Renal pelvis (tissue), 1 donor: ENCODE measurements at regions not wholly inside any gene's neighbourhood (a gene's known extent, or its start where the extent isn't known, plus 50 kb on each side); places are given as distances from the start of the nearest gene placed in this dataset.
"Not testable (repeated sequence)": the region's sequence is repeated elsewhere in the genome, so short reads cannot be mapped to it uniquely, and the experiment has no call there.

ENCODE experiments used
- DNase-seq: peaks from one replicate; pipeline ENCODE4 v3.0.0-alpha.2; 2013

DNA sequence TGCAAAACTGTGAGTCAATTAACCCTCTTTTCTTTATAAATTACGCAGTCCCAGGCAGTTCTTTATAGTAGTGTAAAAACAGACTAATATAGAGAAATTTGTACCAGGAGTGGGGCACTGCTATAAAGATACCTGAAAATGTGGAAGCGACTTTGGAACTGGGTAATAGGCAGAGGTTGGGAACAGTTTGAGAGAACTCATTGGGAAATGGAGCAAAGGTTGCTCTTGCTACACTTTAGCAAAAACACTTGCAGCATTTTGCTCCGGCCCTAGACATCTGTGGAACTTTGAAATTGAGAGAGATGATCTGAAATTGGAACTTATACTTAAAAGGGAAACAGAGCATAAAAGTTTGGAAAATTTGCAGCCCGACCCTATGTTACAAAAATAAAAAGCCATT is 810.9 kb downstream of the LTN1 start:
- no peak for DNase-seq

DNA sequence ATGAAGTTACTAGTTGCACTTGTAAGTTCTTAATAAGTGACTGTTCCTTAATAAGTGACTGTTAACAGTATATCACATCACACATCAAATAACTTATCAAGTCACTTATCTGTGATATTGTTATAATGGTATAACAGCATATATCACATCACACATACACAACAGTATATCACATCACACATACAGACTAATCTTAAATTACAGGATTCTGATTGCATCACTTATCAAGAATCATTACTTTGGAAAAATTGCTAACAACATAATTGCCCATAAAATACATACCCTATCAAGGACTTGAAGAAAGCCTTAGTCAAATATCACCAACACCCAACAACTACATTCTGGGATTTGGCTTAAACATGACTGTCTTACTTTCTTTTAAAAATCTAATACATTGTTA is 813.5 kb downstream of the LTN1 start:
- DNase-seq = no peak

DNA sequence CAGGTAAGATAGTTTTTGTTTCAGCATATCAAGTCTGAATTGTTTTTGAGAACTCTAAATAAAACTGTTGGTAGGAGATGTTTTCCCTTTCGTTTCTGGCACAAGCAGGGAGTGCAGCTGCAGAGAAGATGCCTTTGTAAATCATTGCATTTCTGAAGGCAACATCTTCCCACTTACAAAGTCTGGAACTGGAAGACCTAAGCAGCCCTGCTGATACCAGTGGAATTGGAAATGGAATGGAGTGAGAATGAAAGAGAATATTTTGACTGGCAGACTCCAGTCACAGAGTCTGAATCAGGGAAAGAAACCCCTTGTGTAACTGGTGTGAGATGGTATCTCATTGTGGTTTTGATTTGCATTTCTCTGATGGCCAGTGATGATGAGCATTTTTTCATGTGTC is 815.6 kb downstream of the LTN1 start:
- no peak for DNase-seq

DNA sequence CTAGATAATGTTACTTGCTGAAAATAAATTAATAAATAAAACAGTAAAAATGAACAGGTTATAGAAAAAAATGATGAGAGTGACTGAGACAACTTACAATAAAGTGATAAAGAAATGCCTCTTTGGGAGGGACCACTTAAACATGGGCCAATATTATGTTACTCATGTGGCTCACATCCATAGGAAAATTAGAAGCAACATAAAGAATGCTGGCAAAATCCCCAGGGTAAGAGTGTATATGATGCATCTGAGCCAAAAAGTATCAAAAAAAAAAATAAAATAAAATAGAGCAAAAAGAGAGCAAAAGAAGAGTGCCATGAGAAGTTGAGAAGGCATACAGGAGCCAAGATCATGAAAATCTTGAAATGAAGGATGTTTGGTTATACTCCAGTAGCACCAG is 818.0 kb downstream of the LTN1 start:
- DNase-seq = no peak

DNA sequence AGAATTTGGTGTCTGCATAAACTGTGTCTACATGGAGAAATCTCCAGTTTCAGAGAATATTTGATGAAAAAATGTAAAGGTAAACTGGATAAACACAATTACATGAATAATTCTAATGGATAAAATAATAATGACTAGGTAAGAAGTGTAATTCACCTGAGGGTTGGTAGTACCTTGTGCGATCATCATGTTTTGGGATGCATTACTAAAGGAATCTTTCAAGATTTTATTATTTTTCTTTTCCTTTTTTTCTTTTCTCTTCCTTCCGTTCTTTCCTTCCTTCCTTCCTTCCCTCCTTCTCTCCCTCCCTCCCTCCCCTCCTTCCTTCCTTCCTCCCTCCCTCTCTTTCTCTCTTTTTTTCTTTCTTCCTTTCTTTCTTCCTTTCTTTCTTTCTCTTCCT is 818.7 kb downstream of the LTN1 start:
- DNase-seq = no peak

DNA sequence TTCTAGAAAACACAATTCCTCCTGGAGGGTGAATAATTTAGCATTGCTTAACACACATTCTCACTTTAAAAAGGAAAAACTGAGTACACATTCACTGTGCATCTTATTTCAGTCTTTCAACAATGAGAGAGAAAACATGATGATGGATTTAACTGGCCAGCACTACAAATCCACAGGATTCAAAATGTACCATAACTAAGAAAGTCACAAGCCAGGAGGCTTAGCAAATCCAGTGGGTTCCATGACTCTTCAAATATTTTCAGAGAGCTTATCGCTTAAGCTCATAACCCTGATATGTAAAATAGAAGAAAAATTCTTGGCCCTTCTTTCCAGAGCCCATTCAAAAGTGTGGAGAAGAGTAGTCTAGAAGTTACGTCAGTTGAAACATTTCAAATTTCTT is 820.3 kb downstream of the LTN1 start:
- no peak for DNase-seq

DNA sequence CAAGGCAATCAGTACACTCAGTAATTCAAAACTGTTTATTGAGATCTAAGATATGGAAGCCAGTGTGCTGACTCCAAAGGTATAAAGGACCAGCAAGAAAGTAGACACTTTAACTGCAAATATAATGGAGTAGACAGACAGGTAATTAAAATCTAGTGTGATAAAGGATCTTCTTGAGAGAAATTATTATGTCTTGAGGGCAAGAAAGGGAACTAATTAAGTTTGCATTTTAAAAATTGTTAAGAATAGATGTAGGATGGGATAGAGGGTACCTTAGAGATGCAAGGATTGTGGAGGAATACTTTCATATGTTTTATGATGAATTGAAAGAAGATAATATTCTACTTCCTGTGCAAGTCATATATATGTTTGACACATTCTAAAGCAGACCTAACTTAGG is 825.3 kb downstream of the LTN1 start:
- no peak for DNase-seq

DNA sequence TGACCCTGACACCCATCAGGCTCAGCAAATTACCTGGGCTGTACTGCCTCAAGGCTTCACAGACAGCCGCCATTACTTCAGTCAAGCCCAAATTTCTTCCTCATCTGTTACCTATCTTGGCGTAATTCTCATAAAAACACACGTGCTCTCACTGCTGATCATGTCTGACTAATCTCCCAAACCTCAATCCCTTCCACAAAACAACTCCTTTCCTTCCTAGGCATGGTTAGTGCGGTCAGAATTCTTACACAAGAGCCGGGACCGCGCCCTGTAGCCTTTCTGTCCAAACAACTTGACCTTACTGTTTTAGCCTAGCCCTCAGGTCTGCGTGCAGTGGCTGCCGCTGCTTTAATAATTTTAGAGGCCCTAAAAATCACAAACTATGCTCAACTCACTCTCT is 828.2 kb downstream of the LTN1 start:
- not testable (repeated sequence) for DNase-seq

DNA sequence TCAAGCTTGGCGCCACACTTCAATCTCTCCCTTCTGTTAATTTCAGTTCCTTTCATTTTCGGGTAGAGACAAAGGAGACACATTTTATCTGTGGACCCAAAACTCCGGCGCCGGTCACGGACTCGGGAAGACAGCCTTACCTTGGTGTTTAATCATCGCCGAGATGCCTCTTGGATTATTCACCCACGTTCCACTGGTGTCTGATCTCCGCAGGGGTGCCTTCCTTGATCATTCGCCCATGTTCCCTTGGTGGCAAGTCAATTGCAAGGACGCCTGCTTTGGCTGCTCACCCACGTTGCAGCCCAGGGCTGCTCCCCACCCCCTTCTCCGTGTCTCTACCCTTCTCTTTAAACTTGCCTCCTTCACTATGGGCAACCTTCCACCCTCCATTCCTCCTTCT is 830.6 kb downstream of the LTN1 start:
- not testable (repeated sequence) for DNase-seq

DNA sequence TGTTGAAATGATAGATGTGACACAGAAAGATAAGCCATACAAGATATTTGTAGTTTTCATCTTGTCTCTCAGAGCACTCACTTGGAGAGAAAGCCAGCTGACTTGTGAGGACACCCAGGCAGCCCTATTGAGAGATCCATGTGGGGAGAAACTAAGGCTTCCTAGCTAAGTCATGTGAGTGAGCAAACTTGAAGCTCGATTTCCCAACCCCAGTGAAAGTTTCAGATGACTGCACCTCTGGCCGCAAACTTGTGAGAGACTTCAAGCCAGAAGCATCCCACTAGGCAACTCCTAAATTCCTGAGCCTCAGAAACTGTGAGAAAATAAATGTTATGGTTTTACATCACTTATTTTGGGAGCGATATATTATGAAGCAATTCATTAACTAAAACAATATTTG is 832.3 kb downstream of the LTN1 start:
- DNase-seq = peak; percentile 23

DNA sequence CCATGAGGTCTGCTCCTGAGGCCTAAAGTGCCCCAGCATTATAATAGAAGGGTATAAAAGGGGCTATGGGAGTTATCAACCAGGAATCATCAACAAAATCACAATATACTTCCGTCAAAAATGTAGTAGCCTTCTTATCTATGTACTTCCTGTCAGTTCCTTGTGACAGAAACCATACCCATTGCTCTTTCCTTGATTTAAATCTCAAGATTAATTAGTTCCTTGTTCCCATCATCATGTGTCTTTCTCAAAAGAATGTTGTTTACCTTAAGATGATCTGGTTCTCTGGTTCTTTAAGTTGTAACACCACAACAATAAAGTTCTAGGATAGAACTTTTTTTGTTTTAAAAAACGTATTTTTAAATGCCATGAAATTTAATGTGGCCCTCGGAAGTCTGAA is 833.3 kb downstream of the LTN1 start:
- no peak for DNase-seq

DNA sequence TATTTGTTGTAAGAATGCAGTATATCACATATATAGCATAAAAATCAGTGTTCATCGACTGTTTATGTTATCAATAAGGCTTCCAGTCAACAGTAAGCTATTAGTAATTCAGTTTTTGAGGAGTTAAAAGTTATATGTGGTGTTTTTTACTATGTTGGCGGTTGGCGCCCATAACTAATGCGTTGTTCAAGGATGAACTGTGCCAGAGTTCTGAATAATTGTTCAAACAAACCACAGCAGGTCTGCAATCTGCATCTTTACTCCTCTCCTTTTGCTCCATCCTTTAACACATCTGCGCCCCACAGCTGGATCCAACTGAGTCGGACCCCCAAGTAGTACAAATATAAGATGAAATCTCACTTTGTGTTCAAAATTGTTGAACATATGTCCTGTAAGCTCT is 836.1 kb downstream of the LTN1 start:
- DNase-seq = no peak

DNA sequence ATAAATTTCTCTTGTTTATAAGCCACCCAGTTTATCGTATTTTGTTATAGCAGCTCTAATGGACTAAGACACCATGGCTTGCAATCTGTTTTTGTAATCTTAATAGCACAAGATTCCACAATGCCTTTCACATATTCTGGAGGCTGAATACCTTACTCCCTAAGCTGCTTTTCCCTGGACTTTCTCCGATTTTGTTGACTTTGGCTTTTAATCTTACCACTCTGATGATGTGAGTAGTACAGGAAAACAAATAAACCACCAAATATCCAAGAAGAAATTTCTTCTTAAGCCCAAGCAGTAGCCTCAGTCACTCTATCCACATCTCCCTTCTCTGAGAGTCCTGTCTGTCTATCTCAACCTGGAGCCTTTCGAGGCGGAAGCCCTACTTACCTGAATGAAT is 838.6 kb downstream of the LTN1 start:
- DNase-seq = no peak

DNA sequence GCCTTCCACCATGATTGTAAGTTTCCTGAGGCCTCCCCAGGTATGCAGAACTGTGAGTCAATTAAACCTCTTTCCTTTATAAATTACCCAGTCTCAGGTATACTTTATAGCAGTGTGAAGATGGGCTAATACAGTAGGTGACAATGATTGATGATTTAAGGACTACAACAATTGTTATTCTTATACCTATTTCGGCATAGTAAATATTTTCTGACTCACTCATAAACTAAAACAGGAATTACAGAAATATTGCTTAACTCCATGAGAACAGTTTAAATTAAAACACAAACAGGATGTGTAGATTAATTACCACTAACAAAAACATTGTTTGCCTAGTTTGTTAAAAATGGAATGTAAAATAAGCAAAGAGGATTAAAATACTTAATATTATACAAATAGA is 839.9 kb downstream of the LTN1 start:
- DNase-seq = no peak

DNA sequence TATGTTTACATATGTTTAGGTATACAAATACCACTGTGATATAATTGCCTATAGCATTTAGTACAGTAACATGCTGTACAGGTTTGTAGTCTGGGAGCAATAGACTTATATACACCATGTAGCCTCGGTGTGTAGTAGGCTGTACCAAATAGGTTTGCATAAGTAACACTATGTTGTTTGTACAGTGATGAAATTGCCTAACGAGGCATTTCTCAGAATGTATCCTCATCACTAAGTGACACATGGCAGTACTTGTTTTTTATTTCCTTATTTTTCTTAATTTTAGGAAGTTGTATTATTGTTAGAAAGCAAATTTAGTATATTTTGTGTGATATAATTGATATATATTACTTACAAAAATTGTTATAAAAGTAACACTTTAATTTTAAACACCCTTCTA is 840.9 kb downstream of the LTN1 start:
- DNase-seq = no peak

DNA sequence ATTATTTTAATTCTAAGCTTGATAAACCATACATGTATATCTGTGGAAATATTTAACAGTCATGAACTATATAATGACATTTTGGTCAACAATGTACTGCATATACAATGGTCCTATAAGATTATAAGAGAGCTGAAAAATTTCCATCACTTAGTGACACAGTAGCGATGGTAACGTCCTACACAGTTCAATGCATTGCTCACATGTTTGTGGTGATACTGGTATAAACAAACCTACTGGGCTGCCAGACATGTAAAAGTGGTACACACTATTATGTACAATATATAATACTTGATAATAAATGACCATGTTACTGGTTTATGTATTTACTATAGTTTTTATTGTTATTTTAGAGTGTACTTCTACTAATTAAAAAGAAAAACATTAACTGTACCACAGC is 841.9 kb downstream of the LTN1 start:
- no peak for DNase-seq

DNA sequence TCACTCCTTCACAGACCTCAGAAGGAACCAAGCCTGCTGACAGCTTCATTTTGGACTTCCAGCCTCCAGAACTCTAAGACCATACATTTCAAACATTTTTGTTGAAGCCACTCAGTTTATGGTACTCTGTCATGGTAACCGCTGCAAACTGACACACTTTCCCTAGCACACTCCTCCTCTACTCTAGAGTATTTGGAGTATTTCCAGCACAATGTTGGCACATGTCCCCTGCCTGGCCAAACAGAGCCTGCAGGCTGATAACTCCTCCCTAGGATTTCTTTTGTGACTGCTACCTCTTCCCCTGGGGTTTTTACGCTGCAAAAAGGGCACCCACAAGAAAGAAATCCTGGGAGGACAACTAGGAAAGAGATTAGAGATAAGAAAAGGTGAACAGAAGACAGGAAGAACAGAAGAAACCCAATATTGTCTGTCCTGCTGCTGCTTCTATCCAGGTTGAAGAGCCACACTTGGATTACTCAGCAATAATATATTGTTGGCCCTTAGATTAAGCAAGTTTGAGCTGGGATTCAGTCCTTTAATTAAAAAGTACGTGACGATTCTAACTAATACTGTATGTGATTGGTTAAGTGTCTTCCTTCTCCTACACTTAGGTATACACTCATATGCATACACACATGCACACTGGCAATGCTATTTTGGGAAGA is 844.1 kb downstream of the LTN1 start:
- DNase-seq = no peak

DNA sequence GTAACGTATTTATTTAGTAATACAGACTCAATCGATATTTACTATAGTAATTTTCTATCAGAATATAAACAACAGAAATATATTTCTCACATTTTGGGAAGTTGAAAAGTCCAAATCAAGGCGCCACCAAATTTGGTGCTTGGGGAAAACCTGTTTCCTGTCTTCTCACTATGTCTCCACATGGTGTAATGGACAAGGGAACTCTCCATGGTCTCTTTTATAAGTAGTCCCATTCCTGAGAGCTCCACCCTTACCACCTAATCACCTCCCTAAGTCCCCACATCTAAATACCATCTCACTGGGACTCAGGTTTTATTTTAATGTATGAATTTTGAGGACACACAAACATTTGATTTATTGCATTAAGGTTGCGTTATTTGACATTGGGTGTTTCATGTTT is 848.0 kb downstream of the LTN1 start:
- no peak for DNase-seq

DNA sequence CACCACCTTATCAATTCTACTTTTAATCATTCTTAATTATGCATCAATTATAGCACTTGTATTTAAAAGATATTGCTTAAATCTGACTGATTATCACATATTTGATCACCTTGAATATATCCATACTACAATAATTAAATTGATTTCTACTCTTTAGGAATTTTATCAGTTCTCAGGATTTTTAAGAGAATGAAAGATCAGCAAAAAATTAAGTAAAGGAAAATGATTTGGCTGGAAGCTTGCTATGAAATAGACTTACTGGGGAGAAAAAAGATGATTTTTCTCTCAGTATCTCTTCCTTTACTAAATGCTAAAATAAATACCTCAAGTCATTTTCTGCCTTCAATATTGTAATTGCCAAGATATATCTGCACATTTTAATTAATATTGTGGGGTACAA is 848.6 kb downstream of the LTN1 start:
- DNase-seq = no peak

DNA sequence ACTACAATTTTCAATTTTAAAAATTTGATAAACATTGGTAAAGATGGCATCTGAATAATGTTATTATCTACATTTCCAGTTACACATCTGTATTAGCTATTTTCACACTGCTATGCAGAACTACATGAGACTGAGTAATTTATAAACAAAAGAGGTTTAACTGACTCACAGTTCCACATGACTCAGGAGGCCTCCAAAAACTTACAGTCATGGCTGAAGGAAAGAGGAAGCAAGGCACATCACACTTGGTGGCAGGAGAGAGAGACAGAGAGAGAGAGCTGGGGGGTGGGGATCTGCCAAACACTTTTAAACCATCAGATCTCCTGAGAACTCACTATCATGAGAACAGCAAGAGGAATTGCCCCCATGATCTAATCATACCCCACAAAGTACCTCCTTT is 850.0 kb downstream of the LTN1 start:
- DNase-seq = no peak

DNA sequence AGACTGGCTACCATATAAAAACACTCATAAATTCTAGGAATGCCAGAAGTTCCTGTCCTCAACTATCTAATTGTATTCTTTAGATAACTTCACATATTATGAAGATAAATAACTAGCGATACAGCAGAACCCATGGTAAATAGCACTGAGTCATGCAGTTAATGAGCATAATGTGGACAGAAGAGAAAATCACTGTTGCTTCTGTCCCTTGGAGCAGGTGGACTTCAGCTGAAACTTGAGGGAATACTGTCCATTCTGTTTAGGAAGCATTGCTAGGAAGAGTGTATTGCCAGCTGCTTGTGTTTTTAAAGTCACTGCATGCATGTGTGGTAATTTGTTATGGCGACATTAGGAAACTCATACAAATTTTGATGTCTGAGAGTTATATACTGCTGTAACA is 854.4 kb downstream of the LTN1 start:
- DNase-seq = no peak

DNA sequence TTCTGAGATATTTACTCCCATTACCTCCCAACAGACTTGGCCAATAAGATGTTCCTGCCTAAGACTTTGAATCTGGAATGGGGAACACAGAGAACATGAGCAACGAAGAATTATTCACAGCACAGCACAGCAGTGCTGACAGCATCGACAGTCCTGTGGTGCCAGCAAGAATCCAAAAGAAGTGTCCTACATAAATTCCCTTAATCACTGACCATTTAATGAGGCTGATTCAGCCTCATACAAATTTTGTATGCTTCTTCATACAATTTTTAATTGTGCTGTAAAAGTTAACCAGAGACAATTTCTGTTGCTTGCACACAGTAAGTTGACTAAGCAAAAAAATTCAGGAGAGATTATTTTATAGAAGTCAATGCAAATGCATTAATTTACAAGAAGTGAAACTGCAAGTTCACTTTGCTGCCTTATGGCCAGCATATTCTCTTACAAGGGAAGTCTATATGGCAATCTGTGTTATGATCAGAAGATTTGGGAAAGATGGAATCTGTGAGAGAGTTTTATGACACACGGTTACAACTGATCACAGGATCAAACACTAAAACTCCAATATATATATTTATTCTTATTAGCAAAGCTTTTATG is 855.9 kb downstream of the LTN1 start:
- DNase-seq = no peak

DNA sequence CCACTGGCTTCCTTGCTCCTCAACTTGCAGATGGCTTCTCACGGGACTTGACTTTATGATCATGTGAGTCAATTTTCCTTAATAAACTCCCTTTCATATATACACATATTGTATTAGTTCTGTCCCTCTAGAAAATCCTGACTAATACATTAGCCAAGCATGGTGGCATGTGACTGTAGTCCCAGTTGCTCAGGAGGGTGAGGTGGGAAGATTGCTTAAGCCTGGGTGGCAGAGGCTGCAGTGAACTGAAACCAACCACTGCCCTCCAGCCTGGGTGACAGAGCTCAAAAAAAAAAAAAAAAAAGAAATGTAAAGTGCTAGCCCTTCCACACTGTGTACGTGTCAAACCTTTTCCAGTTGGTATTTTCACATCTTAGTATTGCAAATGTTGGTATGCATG is 857.0 kb downstream of the LTN1 start:
- DNase-seq = no peak

DNA sequence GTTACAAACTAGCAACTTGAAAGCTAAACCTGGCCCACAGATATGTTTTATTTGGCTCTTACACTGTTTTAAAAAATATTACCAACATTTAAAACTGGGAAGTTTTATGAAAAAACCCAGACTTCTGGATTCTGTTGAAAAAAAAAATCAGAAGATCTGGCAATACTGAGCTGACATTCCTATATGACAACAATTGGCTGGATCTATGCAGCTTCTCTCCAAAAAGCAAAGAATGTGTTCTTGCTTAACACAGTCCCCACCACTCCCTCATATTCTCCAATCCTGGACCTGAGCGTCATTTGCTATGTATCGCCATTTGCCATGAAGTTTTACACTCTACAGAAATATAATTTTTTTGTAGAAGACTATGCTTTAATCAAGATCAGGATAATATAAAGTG is 859.6 kb downstream of the LTN1 start:
- DNase-seq = no peak

DNA sequence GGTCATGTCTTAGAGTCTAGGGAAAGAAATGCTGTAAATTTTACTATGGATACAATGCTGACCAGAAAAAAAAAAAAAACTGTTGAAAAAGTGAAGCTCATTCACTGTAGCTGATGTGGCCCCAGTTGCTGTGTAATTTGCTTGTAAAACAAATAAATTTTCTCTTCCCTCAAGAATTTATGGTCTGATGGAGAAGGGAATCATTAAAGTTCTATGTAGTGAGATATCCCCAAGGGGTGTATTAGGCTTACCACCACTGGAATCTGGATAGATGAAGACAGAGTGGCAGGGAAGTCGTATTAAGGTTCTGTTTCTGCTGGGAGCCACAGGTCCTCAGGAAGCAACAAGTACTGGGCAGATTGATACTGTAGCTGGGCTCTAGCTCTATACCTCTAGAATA is 860.0 kb downstream of the LTN1 start:
- DNase-seq = no peak
